HepG2 (cell line): ENCODE measurements at regions not wholly inside any gene's neighbourhood (a gene's known extent, or its start where the extent isn't known, plus 50 kb on each side); places are given as distances from the start of the nearest gene placed in this dataset.

ENCODE experiments used
- ATF3 ChIP-seq: sonication (generic); formaldehyde crosslinking; IDR thresholded peaks from 2 replicates; pipeline ENCODE4 v1.4.0; 2020; ENCODE audit warnings: missing genetic modification reagents
- E2F5 ChIP-seq: sonication (generic); formaldehyde crosslinking; conservative IDR thresholded peaks from 2 replicates; pipeline ENCODE4 v1.4.0; 2020; ENCODE audit warnings: missing genetic modification reagents
- HMGXB3 ChIP-seq: sonication (generic); formaldehyde crosslinking; IDR thresholded peaks from 2 replicates; pipeline ENCODE4 v1.4.0; 2020; ENCODE audit warnings: missing genetic modification reagents, borderline replicate concordance
- NFE2L2 ChIP-seq: fragments of 150-350 bp; IDR thresholded peaks from 2 replicates; pipeline ENCODE4 v1.6.1; 2014; ENCODE audit warnings: low read length
- NFKB2 ChIP-seq: sonication (generic); formaldehyde crosslinking; IDR thresholded peaks from 2 replicates; pipeline ENCODE4 v1.4.0; 2020; ENCODE audit warnings: missing genetic modification reagents, borderline replicate concordance
- NPAS2 ChIP-seq: sonication (generic); formaldehyde crosslinking; IDR thresholded peaks from 2 replicates; pipeline ENCODE4 v1.8.0; 2022; ENCODE audit warnings: mild to moderate bottlenecking, missing genetic modification reagents, borderline replicate concordance
- NR2F2 ChIP-seq: IDR thresholded peaks from 2 replicates; pipeline ENCODE4 v1.6.1; 2012; ENCODE audit warnings: low read depth, inconsistent platforms, borderline replicate concordance
- POGK ChIP-seq: sonication (generic); formaldehyde crosslinking; conservative IDR thresholded peaks from 2 replicates; pipeline ENCODE4 v1.8.0; 2022; ENCODE audit warnings: mild to moderate bottlenecking, moderate library complexity, missing genetic modification reagents
- RARA ChIP-seq: IDR thresholded peaks from 2 replicates; pipeline ENCODE4 v1.6.1; 2016; ENCODE audit warnings: missing genetic modification reagents, missing compliant biosample characterization
- RFXAP ChIP-seq: sonication (generic); formaldehyde crosslinking; IDR thresholded peaks from 2 replicates; pipeline ENCODE4 v1.4.0; 2020; ENCODE audit warnings: missing genetic modification reagents, borderline replicate concordance
- SAFB2 ChIP-seq: sonication (generic); formaldehyde crosslinking; IDR thresholded peaks from 2 replicates; pipeline ENCODE4 v1.5.1; 2020; ENCODE audit warnings: missing genetic modification reagents, low read depth, mild to moderate bottlenecking, borderline replicate concordance
- SNRNP70 ChIP-seq: fragments of 200-400 bp; formaldehyde crosslinking; IDR thresholded peaks from 2 replicates; pipeline ENCODE4 v1.6.1; 2017; ENCODE audit warnings: mild to moderate bottlenecking, low read depth, low read length, moderate library complexity
- TBP ChIP-seq: sonication (generic); formaldehyde crosslinking; IDR thresholded peaks from 2 replicates; pipeline ENCODE4 v1.5.0; 2020; ENCODE audit warnings: missing genetic modification reagents
- ZBTB4 ChIP-seq: sonication (generic); formaldehyde crosslinking; IDR thresholded peaks from 2 replicates; pipeline ENCODE4 v1.4.0; 2020; ENCODE audit warnings: missing genetic modification reagents, mild to moderate bottlenecking, borderline replicate concordance
- ZFP1 ChIP-seq: IDR thresholded peaks from 2 replicates; pipeline ENCODE4 v1.6.1; 2016
- ZFX ChIP-seq: sonication (generic); formaldehyde crosslinking; IDR thresholded peaks from 2 replicates; pipeline ENCODE4 v1.4.0; 2020; ENCODE audit warnings: mild to moderate bottlenecking, low read depth, missing genetic modification reagents, moderate library complexity
- ZFYVE20 ChIP-seq: sonication (generic); formaldehyde crosslinking; IDR thresholded peaks from 2 replicates; pipeline ENCODE4 v1.8.0; 2023; ENCODE audit warnings: low read depth, mild to moderate bottlenecking, moderate library complexity, missing genetic modification reagents, borderline replicate concordance
- ZNF430 ChIP-seq: sonication (generic); formaldehyde crosslinking; IDR thresholded peaks from 2 replicates; pipeline ENCODE4 v1.9.0; 2021; ENCODE audit warnings: mild to moderate bottlenecking, missing genetic modification reagents
- ZNF530 ChIP-seq: sonication (generic); formaldehyde crosslinking; IDR thresholded peaks from 2 replicates; pipeline ENCODE4 v1.5.0; 2020; ENCODE audit warnings: low read depth, mild to moderate bottlenecking, missing genetic modification reagents
- ZSCAN21 ChIP-seq: sonication (generic); formaldehyde crosslinking; IDR thresholded peaks from 2 replicates; pipeline ENCODE4 v1.8.0; 2022; ENCODE audit warnings: mild to moderate bottlenecking, missing genetic modification reagents, moderate library complexity, borderline replicate concordance

- TF ChIP-seq ZBTB4 (CRISPR knock-in tag) (no peak), SNRNP70 (no peak), NFE2L2 (0 out of 2 replicates have a peak, but pooled peaks have one; percentile 2), RARA (CRISPR knock-in tag) (peak; percentile 57), SAFB2 (no peak), ZSCAN21 (no peak), NPAS2 (no peak), TBP (CRISPR knock-in tag) (no peak), NR2F2 (peak; percentile 81), NFKB2 (no peak), POGK (no peak), HMGXB3 (CRISPR knock-in tag) (no peak), ATF3 (CRISPR knock-in tag) (peak; percentile 34; the same call in 1 of the 2 replicates), ZFP1 (peak; percentile 66; the same call in 1 of the 2 replicates), ZNF430 (CRISPR knock-in tag) (no peak), ZNF530 (CRISPR knock-in tag) (no peak), ZFYVE20 (CRISPR knock-in tag) (no peak), E2F5 (no peak), ZFX (CRISPR knock-in tag) (no peak), RFXAP (CRISPR knock-in tag) (0 out of 2 replicates have a peak, but pooled peaks have one; percentile 49)
These were observed 1434.5 kb upstream of the CDH6 start (continued) for GRCh38 chr5:29758986-29759421.
